ENCODE measurements at regions not wholly inside any gene's neighbourhood (a gene's known extent, or its start where the extent isn't known, plus 50 kb on each side); places are given as distances from the start of the nearest gene placed in this dataset.
"Not testable (repeated sequence)": the region's sequence is repeated elsewhere in the genome, so short reads cannot be mapped to it uniquely, and the experiment has no call there.

- DNase-seq (ENCODE audit: low read depth in 2 of 2): no peak
Measured at GRCh38 chr2:20130821-20131645, 79.6 kb upstream of the LAPTM4A start.

GRCh38 chr2:20130160-20130560, 78.7 kb upstream of the LAPTM4A start:
- DNase-seq (ENCODE audit: low read depth in 2 of 2): no peak

DNA sequence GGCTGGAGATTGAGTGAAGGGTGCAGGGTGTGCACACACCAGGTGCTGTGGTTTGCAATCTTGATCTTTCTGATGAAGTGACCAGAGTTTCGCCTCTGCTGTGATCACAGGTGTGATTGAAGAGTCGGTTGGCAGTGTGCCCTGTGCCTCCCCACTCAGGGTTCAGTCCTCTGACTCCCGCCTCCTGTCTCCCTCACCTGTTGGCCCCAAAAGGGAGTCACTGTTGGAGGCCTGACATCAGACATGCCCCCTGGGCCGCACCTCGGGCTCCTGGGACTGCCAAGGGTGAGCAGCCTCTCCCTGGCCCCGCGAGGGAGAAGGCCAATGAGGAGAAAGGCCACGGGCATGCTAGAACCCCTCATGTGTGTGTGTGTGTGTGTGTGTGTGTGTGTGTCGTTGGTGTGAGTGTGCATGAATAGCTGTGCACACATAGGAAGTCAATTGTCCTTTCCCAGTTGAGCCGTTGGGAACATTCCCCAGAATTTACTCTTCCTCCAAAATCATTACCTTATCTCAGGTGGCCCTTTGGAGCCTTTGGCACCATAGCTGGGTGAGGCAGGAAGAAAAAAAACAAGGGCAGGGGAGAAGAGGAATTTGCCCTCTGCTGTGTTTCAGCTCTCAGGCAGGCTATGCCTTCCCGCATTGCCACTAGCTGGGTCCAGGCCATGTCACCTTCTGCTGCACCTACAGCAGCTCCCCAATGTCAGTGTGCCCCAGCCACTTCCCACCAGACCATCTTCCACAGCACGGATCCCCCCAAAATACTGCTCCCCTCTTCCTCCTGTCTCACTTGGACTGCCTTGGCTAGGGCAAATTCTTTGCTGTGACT, 78.1 kb upstream of the LAPTM4A start:
- no peak for DNase-seq (ENCODE audit: low read depth in 2 of 2)

GRCh38 chr2:20128506-20129330, 77.3 kb upstream of the LAPTM4A start:
- no peak for DNase-seq (ENCODE audit: low read depth in 2 of 2)

DNA sequence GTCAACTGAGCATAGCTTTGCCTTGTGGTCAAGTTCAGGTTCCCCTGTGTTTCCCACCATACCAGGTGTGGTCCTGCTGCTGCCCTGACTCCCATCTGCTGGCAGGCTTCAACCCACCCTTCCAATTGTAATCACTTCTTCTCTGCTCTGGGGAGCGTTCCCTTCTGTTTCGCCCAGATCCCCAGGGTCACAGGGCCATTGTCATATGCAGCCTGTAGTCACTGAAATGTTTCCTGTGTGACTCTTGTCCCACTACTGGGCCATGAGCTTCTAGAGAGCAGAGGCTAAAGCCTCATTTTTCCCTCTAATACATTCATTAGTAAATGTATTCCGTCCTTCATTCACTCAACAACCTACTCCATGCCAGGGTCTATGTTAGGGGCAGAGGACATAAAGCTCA, 75.0 kb upstream of the LAPTM4A start:
- no peak for DNase-seq (ENCODE audit: low read depth in 2 of 2)

- DNase-seq (ENCODE audit: low read depth in 2 of 2): no peak
Measured at GRCh38 chr2:20126040-20126439, 74.6 kb upstream of the LAPTM4A start.

DNA sequence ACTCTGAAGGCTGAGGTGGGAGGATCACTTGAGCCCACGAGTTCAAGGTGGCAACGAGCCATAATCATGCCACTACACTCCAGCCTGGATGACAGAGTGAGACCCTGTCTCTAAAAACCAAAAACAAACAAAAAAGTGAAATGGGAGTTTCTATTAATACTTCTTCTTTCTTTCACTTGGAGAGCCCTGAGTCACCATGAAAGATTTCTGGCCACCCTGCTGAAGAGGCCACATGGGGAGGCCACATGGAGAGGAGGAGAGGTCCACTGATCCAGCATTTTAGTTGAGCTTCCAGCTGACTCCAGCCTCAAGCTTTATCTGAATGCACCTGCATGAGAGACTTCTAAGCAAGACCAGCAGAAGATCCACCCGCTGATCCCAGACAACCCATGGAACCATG, 74.2 kb upstream of the LAPTM4A start:
- no peak for DNase-seq (ENCODE audit: low read depth in 2 of 2)

GRCh38 chr2:20125164-20125563, 73.7 kb upstream of the LAPTM4A start:
- no peak for DNase-seq (ENCODE audit: low read depth in 2 of 2)

DNA sequence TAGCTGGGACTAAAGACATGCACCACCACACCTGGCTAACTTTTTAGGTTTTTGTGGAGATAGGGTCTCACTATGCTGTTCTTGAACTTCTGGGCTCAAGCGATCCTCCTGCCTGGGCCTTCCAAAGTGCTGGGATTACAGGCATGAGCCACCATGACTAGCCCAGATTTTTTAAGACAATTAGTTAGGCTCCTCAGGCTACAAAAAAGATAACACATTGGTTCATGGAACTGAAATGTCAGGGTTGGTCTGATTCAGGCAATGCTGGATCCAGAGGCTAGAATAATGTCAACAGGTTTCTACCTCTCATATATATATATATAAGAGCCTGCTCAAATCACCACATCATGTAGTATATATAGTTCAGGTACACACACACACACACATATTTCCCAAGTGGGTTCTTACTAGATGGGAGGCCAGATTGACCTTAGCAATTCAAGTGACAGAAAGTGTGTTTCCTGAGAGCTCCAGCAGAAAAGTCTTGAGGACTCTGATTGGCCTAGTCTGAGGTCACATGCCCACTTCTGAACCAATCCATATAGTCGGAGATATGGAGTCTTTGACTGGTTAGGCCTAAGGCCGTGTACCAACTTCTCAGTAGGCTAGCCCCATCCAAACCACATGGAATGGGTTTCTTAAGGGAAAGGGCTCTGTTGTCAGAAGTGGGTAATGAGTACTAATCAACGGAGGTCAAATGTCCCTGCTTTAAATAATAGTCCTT, 72.6 kb upstream of the LAPTM4A start:
- DNase-seq (ENCODE audit: low read depth in 2 of 2): no peak

DNA sequence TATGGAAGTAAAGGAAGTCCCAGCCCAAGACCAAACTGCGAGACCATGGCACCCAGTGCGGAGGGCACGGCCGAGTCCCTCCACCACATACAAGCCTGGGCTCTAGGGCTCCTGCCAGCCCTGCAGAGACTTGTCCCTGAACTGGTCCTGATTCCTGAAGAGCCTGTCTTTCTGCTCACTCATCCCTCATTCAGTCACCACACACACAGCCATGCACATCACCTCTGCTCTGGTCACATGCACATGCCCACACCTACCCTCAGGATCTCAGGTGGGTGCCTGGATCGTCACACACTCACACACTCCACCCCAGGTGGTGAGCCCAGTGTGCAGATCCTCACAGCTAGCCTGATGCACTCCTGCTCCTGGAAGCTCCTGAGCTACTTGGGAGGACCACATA, 71.4 kb upstream of the LAPTM4A start:
- no peak for DNase-seq (ENCODE audit: low read depth in 2 of 2)

DNA sequence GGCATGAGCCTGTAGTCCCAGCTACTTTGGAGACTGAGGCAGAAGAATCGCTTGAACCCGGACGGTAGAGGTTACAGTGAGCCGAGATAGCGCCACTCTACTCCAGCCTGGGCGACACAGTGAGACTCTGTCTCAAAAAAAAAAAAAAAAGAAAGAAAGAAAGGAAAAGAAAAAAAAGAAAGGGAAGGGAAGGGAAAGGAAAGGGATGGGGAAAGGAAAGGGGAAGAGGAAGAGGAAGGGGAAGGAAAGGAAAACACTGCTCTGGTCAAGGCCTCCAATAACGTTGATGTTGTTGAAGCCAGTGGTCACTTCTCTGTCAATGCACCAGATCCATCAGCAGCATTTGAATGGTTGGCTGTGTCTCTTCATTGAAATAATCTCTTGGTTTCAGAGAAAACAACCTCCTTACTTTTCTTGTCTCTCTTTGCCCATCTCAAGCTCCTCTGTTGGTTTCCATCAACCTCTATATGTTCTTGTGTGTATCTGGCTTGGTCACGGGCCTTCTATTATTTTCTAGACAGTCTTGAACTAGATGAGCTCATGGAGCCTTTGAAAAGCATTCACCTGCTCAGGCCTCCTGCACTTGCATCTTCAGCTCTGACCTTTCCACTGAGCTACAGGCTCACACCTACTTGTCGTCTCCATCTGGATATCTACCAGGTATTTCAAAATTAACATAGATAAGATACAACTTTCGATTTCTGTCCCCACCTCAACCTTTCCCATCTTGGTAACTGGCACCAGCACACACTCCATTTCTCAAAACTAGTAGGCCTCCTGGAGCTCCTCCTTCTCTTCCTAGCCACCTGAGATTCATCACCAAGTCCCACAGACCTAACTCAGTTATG, 69.4 kb upstream of the LAPTM4A start:
- DNase-seq (ENCODE audit: low read depth in 2 of 2): no peak

GRCh38 chr2:20118051-20118450, 66.6 kb upstream of the LAPTM4A start:
- no peak for DNase-seq (ENCODE audit: low read depth in 2 of 2)

DNA sequence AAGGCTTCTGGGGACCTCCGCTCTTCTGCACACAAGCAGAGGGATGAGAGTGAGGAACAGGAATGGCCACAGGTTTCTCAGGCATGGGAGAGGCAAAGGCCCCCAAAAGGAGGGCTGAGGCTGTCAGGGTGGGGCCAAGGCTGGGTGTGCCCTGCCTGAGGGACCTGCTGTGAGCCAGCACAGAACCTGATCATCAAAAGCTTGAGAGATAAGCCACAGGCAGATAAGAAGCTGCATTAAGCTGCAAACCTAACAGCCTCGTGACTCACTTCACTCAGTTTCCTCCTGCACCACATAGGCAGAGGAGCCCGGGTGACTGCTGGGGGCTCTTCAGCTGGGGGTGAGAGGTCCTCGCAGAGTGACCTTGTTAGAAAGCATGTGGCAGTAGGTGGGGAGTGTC, 64.5 kb upstream of the LAPTM4A start:
- DNase-seq (ENCODE audit: low read depth in 2 of 2): no peak

- DNase-seq (ENCODE audit: low read depth in 2 of 2): no peak
Measured at GRCh38 chr2:20115374-20115773, 63.9 kb upstream of the LAPTM4A start.

GRCh38 chr2:20113986-20114938, 62.8 kb upstream of the LAPTM4A start:
- no peak for DNase-seq (ENCODE audit: low read depth in 2 of 2)

GRCh38 chr2:20113004-20113796, 61.8 kb upstream of the LAPTM4A start:
- DNase-seq (ENCODE audit: low read depth in 2 of 2): no peak

DNA sequence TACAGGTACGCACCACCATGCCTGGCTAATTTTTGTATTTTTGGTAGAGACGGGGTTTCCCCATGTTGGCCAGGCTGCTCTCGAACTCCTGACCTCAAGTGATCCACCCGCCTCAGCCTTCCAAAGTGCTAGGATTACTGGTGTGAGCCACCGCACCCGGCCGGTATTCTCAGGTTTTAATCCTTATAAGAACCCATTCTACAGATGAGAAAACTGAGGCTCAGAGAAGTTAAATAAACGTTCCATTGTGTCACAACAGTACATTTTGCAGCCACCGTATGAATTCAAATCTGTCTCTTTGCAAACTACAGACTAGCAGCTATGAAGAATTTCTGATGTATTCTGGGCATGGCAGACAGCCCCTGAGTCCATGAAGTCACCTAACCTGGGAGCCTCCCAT, 60.9 kb upstream of the LAPTM4A start:
- DNase-seq (ENCODE audit: low read depth in 2 of 2): not testable (repeated sequence)

DNA sequence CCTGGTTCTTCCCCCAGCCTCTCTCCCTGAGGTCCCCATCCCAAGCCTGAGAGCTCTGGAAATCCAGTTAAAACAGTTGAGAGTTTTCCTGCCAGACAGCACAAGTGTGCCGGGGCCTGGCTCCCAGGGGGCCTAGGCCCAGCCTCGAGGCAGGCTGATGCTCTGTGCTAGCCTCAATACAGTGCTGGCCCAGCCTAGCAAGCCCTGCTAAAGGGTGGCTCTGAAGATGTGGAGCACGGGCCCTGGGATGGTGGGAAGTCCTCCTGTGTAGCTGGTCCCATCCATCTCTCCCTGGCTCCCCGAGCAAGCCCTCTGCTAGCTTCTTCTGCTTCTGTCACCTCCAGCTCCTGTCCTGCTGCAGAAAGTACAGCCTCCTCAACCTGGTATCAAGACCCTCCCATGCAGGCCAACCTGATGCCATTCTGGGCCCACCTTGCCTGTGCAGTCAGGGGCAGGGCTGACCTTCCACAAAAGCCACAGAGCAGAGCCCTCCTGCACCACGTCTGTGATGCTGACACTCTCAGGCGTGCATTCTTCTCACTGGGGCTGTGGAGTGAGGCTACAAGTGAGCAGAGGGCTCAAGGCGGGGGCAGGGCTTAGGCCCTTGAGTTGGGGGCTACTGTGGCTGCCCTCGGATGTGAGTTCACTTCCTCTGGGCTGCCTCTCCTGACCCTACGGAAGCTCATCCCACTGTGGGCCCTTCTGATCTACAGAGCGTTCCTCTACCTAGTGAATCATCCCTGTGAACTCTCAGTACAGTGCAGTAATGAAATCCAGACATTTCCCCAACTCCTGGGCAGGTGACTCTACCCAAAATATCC, 60.1 kb upstream of the LAPTM4A start:
- no peak for DNase-seq (ENCODE audit: low read depth in 2 of 2)
